Keratinocyte (primary cell): ENCODE measurements at regions not wholly inside any gene's neighbourhood (a gene's known extent, or its start where the extent isn't known, plus 50 kb on each side); places are given as distances from the start of the nearest gene placed in this dataset.

Experiments
- DNase-seq: peaks from one replicate; pipeline ENCODE4 v3.0.0-alpha.2; 2011; ENCODE audit warnings: low read depth, missing footprints, low spot score
- FAIRE-seq: peaks from 2 replicates; lab custom pipeline; 2011; peaks lifted over from hg19 to GRCh38; lab: Jason Lieb, UNC
- H2AFZ ChIP-seq: 2 replicates; pipeline ENCODE4 v1.6.0; 2012; ENCODE audit warnings: low read length, control low read depth, inconsistent platforms; ENCODE audit not compliant: control insufficient read depth
- H3K27ac ChIP-seq: 2 replicates; pipeline ENCODE4 v1.5.1; 2011; ENCODE audit warnings: low read length; ENCODE audit not compliant: control insufficient read depth, insufficient read depth
- H3K27me3 ChIP-seq: 3 replicates; pipeline ENCODE4 v1.6.0; 2011; ENCODE audit warnings: low read length; ENCODE audit not compliant: control insufficient read depth, insufficient read depth; ENCODE audit errors: extremely low read depth
- H3K36me3 ChIP-seq, 2 experiments: 2 replicates in 1 of 2; 3 replicates in 1 of 2; pipeline ENCODE4 v1.5.1; 2011; ENCODE audit warnings: low read length in 2 of 2, mild to moderate bottlenecking in 1 of 2; ENCODE audit not compliant: control insufficient read depth in 2 of 2, insufficient read depth in 2 of 2; ENCODE audit errors: extremely low read depth in 1 of 2
- H3K4me1 ChIP-seq: 3 replicates; pipeline ENCODE4 v1.5.1; 2011; ENCODE audit warnings: low read length; ENCODE audit not compliant: control insufficient read depth, insufficient read depth; ENCODE audit errors: extremely low read depth
- H3K4me2 ChIP-seq: 3 replicates; pipeline ENCODE4 v1.6.0; 2011; ENCODE audit warnings: low read depth, low read length; ENCODE audit not compliant: control insufficient read depth, insufficient read depth; ENCODE audit errors: extremely low read depth
- H3K4me3 ChIP-seq, 3 experiments: fragments of 200-600 bp in 1 of 3; sonication (generic) in 1 of 3; 2 replicates in 2 of 3; 3 replicates in 1 of 3; pipeline ENCODE4 v1.5.1; 2011 to 2016; ENCODE audit warnings: low read length in 3 of 3, mild to moderate bottlenecking in 3 of 3, control low read depth in 2 of 3, inconsistent platforms in 1 of 3, low read depth in 1 of 3, mixed read lengths in 1 of 3, mixed run types in 1 of 3, moderate library complexity in 1 of 3; ENCODE audit not compliant: control insufficient read depth in 2 of 3, insufficient read depth in 2 of 3; ENCODE audit errors: extremely low read depth in 1 of 3
- H3K79me2 ChIP-seq: 2 replicates; pipeline ENCODE4 v1.6.0; 2012; ENCODE audit warnings: low read length; ENCODE audit not compliant: control insufficient read depth, insufficient read depth
- H3K9ac ChIP-seq: 3 replicates; pipeline ENCODE4 v1.6.0; 2011; ENCODE audit warnings: low read length; ENCODE audit not compliant: control insufficient read depth, insufficient read depth; ENCODE audit errors: extremely low read depth
- H3K9me1 ChIP-seq: 3 replicates; pipeline ENCODE4 v1.6.0; 2011; ENCODE audit warnings: low read length; ENCODE audit not compliant: control insufficient read depth, insufficient read depth; ENCODE audit errors: extremely low read depth
- H3K9me3 ChIP-seq: 2 replicates; pipeline ENCODE4 v1.5.1; 2012; ENCODE audit warnings: low read depth, low read length; ENCODE audit not compliant: control insufficient read depth
- H4K20me1 ChIP-seq: 3 replicates; pipeline ENCODE4 v1.6.0; 2011; ENCODE audit warnings: low read length; ENCODE audit not compliant: control insufficient read depth, insufficient read depth; ENCODE audit errors: extremely low read depth
- EZH2 ChIP-seq: IDR thresholded peaks from one replicate; pipeline ENCODE4 v1.6.1; 2012; ENCODE audit warnings: inconsistent platforms, mild to moderate bottlenecking, low read length, moderate library complexity
- dilution Hi-C: fragments of 300-500 bp; cut with MboI; formaldehyde crosslinking; loops from one replicate; pipeline ENCODE4 v1.7.0; 2020; ENCODE audit warnings: low sequenced_read_pairs; ENCODE audit not compliant: extremely low pct_ligation_motif_present
- TF ChIP-seq, protein P1 (sequence below), 3 experiments: IDR thresholded peaks in 1 of 3; conservative IDR thresholded peaks in 1 of 3; optimal IDR thresholded peaks in 1 of 3; 2 replicates in 2 of 3; 3 replicates in 1 of 3; pipeline versions ENCODE3 to v1.5.1; 2011; ENCODE audit warnings: low read length in 3 of 3, mild to moderate bottlenecking in 3 of 3, moderate library complexity in 2 of 3, control low read depth in 1 of 3, inconsistent platforms in 1 of 3; ENCODE audit not compliant: insufficient read depth in 2 of 3; ENCODE audit errors: extremely low read depth in 1 of 3

GRCh38 chr3:992871-993270, 100.0 kb upstream of the CNTN6 start:
- H2AFZ ChIP-seq = no peak overlapping the region
- DNase-seq = no peak
- no peaks in the 10 kb centered on the region for H3K4me1 ChIP-seq
- H4K20me1 ChIP-seq = no peaks in the 10 kb centered on the region
- H3K27me3 ChIP-seq = no peaks in the 10 kb centered on the region
- H3K9ac ChIP-seq = no peak overlapping the region
- dilution Hi-C loops = no loop called here
- TF ChIP-seq, protein P1, sequence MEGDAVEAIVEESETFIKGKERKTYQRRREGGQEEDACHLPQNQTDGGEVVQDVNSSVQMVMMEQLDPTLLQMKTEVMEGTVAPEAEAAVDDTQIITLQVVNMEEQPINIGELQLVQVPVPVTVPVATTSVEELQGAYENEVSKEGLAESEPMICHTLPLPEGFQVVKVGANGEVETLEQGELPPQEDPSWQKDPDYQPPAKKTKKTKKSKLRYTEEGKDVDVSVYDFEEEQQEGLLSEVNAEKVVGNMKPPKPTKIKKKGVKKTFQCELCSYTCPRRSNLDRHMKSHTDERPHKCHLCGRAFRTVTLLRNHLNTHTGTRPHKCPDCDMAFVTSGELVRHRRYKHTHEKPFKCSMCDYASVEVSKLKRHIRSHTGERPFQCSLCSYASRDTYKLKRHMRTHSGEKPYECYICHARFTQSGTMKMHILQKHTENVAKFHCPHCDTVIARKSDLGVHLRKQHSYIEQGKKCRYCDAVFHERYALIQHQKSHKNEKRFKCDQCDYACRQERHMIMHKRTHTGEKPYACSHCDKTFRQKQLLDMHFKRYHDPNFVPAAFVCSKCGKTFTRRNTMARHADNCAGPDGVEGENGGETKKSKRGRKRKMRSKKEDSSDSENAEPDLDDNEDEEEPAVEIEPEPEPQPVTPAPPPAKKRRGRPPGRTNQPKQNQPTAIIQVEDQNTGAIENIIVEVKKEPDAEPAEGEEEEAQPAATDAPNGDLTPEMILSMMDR (optimal IDR thresholded peaks at IDR 0.05 in 1 of 3, IDR thresholded peaks at IDR 0.05 in 1 of 3, conservative IDR thresholded peaks at IDR 0.05 in 1 of 3; ENCODE audit: extremely low read depth in 1 of 3, insufficient read depth in 2 of 3, low read length in 3 of 3) = no peak
- no peak for TF ChIP-seq EZH2
- no peaks in the 10 kb centered on the region for H3K36me3 ChIP-seq
- no peaks in the 10 kb centered on the region for H3K9me1 ChIP-seq
- no peak overlapping the region for H3K4me3 ChIP-seq
- H3K27ac ChIP-seq = no peak overlapping the region
- H3K4me2 ChIP-seq = no peak overlapping the region
- H3K9me3 ChIP-seq = peaks cover 2% of the 10 kb centered on the region
- H3K79me2 ChIP-seq = no peaks in the 10 kb centered on the region
- no peak for FAIRE-seq

DNA sequence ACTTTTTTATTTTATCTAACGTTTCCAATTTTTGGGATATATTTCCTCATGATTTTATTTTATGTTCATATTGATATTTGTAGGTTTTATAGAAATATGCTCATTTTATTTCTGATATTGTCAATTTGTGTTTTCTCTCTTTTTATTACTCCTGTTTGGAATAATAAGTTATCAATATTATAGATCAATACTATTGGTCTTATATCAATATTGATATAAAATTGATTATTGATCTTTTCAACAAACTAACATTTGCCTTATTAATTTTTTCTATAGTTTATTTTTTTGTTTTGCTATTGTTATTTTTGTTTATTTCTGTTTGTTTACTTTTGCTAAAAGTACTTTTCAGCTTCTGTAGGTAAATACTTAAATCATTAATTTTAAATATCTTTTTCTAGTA, 90.8 kb upstream of the CNTN6 start:
- TF ChIP-seq, protein P1 (optimal IDR thresholded peaks at IDR 0.05 in 1 of 3, IDR thresholded peaks at IDR 0.05 in 1 of 3, conservative IDR thresholded peaks at IDR 0.05 in 1 of 3; ENCODE audit: extremely low read depth in 1 of 3, insufficient read depth in 2 of 3, low read length in 3 of 3) = no peak
- no peak for TF ChIP-seq EZH2
- no peaks in the 10 kb centered on the region for H3K79me2 ChIP-seq
- H3K27ac ChIP-seq = no peak overlapping the region
- no peak for FAIRE-seq
- no peaks in the 10 kb centered on the region for H3K27me3 ChIP-seq
- dilution Hi-C loops = no loop called here
- DNase-seq = no peak
- H3K4me1 ChIP-seq = no peaks in the 10 kb centered on the region
- H4K20me1 ChIP-seq = no peaks in the 10 kb centered on the region
- H3K9me1 ChIP-seq = no peaks in the 10 kb centered on the region
- no peaks in the 10 kb centered on the region for H3K9me3 ChIP-seq
- H3K4me2 ChIP-seq = no peak overlapping the region
- no peaks in the 10 kb centered on the region for H3K36me3 ChIP-seq
- H3K4me3 ChIP-seq = no peak overlapping the region
- H3K9ac ChIP-seq = no peak overlapping the region
- H2AFZ ChIP-seq = no peak overlapping the region
